ENCODE measurements at regions not wholly inside any gene's neighbourhood (a gene's known extent, or its start where the extent isn't known, plus 50 kb on each side); places are given as distances from the start of the nearest gene placed in this dataset.

DNA sequence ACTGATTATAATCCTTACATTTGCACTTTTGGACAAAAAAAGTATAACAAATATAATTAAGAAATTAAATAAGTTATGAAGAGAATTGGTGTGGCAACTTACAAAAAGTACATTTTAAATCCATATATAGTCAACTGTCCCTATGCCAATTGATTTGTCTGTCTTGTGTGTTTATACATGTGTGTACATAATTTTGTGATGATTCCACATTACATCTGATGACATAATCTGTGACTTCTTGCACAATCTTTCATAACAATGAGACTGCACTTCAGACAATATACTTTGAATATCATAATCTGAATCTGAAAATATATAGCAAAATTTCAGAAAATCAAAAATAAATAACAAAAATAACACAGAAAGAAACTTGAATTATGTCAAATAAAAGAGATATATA is 953.4 kb downstream of the FAT4 start:
- ATAC-seq (ENCODE audit: low FRiP score) (no peak), DNase-seq (ENCODE audit: low spot score) (no peak)
- TF ChIP-seq, protein P1, sequence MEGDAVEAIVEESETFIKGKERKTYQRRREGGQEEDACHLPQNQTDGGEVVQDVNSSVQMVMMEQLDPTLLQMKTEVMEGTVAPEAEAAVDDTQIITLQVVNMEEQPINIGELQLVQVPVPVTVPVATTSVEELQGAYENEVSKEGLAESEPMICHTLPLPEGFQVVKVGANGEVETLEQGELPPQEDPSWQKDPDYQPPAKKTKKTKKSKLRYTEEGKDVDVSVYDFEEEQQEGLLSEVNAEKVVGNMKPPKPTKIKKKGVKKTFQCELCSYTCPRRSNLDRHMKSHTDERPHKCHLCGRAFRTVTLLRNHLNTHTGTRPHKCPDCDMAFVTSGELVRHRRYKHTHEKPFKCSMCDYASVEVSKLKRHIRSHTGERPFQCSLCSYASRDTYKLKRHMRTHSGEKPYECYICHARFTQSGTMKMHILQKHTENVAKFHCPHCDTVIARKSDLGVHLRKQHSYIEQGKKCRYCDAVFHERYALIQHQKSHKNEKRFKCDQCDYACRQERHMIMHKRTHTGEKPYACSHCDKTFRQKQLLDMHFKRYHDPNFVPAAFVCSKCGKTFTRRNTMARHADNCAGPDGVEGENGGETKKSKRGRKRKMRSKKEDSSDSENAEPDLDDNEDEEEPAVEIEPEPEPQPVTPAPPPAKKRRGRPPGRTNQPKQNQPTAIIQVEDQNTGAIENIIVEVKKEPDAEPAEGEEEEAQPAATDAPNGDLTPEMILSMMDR (IDR thresholded peaks at IDR 0.05) = no peak

DNA sequence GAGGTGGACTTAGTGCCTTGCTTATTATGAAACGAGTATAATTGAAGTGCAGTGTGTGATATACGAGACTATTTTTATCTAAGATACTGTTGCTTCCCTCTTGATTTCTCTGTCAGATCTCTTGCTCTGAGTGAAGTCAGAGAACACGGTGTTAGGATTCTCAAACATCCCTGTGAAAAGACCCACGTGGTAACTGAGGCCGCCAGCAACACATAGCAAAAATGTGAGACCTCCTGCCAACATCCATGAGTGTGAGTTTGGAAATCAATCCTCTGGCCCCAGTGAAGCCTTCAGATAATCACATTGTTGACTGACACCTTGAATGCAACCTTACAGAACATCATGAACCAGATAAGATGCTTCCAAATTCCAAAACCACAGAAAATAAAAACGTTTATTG is 954.4 kb downstream of the FAT4 start:
- DNase-seq (ENCODE audit: low spot score) (no peak), ATAC-seq (ENCODE audit: low FRiP score) (peak; percentile 81)
- TF ChIP-seq, protein P1 (IDR thresholded peaks at IDR 0.05) = no peak

DNA sequence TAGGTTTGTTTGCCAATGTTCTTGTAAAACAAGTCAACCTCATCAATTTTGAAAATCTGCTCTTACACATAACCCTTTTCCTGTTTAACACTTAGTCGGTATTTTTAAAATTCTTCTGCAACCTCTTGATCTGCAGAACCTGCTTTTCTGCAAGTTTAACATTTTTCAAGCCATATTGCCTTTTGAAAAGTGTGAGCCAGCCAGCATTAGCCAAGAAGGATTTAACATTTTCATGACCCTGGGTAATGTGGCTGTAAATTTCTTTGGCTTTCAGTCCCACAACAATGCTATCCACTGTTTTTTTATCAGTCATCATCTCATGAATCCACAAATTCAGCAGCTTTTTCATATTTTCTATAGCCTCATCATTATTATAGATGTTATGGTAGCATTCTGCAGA is 956.5 kb downstream of the FAT4 start:
- TF ChIP-seq, protein P1 (IDR thresholded peaks at IDR 0.05) = no peak
- no peak for DNase-seq (ENCODE audit: low spot score)
- ATAC-seq (ENCODE audit: low FRiP score) = no peak

DNA sequence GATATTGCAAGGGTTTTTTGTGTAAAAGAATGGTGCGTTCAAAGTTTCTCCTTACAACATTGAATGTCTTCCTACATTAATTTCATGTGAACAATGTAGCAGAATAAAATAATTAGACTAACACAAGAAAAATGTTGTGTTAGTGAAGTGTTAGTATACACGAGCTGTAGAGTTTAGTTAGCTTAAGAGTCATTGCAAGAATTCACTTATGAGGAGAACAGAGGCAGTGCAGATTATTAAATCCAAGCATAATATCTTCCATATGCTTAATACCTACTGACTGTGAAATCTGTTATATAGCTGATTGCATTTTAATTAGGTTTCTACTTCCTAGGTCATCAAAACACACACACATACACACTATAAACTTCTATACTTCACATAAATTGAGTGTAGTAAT is 959.0 kb downstream of the FAT4 start:
- DNase-seq (ENCODE audit: low spot score) (no peak), ATAC-seq (ENCODE audit: low FRiP score) (no peak)
- TF ChIP-seq, protein P1 (IDR thresholded peaks at IDR 0.05) = no peak

DNA sequence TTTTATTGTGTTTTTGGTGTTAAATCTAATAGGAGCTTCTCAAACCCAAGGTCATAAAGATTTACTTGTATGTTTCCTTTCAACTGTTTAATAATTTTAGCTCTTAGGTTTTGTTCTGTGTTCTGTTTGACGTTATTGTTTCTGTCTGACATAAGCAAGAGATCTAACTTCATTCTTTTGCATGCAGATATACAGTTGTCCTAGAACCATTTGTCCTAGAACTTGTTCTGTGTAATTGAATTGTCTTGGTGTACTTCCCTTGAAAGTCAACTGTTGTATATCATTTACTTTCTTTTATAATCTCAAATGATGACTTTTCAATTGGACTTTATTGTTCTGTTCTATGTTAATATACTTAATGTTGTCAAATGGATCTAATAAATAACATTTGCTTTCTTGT is 977.1 kb downstream of the FAT4 start:
- DNase-seq (ENCODE audit: low spot score) (no peak), ATAC-seq (ENCODE audit: low FRiP score) (no peak)
- TF ChIP-seq, protein P1 (IDR thresholded peaks at IDR 0.05) = no peak

DNA sequence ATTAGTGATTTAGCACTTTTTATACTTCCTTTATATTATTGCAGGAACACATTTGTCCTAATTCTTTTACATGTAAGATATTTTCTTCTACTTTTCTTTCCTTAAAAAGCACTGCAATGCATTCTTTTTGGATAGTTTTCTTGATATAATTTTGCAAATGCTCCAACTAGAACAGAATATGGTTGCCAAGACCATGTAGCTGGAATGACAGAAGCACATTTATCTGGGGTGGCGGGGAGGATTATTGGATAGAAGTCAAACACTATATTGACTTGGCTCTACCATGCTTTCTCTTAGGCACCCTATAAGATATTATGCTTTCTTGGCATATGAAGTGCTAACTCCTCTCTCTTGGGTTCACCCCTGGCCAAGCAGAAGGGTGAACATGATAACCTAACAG is 983.5 kb downstream of the FAT4 start:
- no peak for DNase-seq (ENCODE audit: low spot score)
- ATAC-seq (ENCODE audit: low FRiP score) = no peak
- TF ChIP-seq, protein P1 (IDR thresholded peaks at IDR 0.05) = no peak

DNA sequence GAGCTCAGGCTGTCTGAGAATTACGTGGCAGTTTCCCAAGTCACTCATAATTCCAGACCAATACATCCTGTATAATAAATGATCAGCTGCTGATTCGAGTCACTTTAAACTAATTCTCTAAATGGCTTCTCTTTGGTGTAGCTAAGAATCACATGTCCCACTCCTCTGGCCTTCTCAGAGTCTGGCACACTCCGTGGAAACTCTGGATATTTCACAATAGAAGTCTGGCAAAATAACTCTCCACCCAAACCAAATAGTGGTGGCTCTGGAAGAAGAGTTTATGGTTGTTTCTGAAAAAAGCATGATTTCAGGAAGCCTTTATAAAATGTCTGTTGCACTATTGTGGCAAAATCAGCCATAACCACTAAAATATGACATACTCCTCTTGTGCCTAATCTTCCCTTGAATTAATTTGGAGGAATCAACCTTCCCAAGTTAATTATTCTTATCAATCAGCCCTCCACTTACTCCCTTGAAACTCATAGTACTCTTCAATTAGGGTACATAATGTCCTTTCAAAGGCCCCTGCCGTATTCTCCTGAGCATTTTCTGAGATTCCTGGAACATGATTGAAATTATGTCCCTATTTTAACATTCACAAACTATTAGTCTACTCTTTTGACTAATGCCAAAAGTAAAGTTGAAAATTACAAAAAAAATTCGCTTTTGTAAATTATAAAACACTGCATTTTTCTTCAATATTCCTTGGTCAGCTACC is 991.6 kb downstream of the FAT4 start:
- no peak for DNase-seq (ENCODE audit: low spot score)
- TF ChIP-seq, protein P1 (IDR thresholded peaks at IDR 0.05) = no peak

More for the DNA sequence above, 991.6 kb downstream of the FAT4 start:
- ATAC-seq (ENCODE audit: low FRiP score) = no peak

Data from omental fat pad (tissue), 3 donors.